NCI-H146 treated with DMSO at 0.1 percent for 48 hours (cell line): ENCODE measurements at regions not wholly inside any gene's neighbourhood (a gene's known extent, or its start where the extent isn't known, plus 50 kb on each side); places are given as distances from the start of the nearest gene placed in this dataset.
"Not testable (repeated sequence)": the region's sequence is repeated elsewhere in the genome, so short reads cannot be mapped to it uniquely, and the experiment has no call there.

Experiments
- DNase-seq: peaks from one replicate; lab custom pipeline; 2025; ENCODE audit not compliant: unreplicated experiment; lab: John Stamatoyannopoulos, UW

DNA sequence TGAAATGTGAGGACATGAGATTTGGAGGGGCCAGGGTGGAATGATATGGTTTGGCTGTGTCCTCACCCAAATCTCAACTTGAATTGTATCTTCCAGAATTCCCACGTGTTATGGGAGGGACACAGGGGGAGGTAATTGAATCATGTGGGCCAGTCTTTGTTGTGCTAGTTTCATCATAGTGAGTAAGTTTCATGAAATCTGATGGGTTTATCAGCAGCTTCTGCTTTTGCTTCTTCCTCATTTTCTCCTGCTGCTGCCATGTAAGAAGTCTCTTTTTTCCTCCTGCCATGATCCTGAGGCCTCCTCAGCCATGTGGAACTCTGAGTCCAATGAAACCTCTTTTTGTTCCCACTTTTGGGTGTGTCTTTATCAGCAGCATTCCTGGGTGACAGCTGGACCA is 104.3 kb upstream of the UNC5B start:
- not testable (repeated sequence) for DNase-seq

DNA sequence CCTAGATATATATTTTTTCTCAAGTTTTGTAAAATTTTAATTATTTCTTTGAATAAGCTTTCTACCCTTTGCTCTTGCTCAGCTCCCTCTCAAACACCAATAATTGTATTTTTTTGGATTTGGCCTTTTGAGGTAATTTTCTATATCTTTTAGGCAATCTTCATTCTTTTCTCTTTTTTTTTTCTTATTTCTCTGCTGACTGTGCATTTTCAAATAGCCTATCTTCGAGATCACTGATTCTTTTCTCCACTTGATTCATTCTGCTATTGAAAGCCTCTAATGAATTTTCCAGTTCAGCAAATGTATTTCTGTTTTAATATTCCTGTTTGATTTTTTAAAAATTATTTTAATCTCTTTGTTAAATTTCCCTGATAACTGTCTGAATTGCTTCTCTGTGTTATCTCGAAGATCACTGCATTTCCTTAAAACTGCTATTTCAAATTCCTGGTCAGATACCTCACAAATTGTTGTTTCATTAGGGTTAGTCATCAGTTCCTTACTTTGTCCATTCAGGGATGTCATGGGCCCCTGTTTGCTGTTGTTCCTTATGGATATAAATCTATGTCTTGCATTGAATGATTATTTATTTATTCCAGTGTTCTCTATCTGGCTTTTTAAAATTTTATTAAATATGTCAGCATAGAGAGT is 100.1 kb upstream of the UNC5B start:
- no peak for DNase-seq

DNA sequence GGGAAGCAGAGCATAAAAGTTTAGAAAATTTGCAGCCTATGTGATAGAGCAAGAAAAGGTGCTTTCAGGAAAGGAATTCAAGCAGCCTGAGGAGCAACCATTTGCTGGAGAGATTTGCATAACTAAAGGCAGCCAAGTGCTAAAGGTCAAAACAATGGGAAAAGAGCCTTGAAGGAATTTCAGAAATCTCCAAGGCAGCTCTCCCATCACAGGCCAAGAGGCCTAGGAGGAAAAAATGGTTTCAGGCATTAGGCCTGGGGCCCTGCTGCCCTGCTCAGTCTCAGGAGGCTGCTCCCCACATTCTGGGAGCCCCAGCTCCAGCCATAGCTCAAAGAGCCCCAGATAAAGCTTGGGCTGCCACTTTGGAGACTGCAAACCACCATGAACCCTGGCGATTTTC is 95.9 kb upstream of the UNC5B start:
- no peak for DNase-seq

DNA sequence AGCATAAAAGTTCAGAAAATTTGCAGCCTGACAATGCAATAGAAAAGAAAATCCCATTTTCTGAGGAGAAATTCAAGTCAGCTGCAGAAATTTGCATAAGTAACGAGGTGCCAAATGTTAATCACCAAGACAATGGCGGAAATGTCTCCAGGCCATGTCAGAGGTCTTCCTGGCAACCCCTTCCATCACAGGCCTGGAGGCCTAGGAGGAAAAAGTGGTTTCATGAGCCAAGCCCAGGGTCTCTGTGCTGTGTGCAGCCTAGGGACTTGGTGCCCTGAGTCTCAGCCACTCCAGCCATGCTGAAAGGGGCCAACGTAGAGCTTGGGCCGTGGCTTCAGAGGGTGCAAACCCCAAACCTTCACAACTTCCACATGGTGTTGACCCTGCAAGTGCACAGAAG is 94.8 kb upstream of the UNC5B start:
- not testable (repeated sequence) for DNase-seq

DNA sequence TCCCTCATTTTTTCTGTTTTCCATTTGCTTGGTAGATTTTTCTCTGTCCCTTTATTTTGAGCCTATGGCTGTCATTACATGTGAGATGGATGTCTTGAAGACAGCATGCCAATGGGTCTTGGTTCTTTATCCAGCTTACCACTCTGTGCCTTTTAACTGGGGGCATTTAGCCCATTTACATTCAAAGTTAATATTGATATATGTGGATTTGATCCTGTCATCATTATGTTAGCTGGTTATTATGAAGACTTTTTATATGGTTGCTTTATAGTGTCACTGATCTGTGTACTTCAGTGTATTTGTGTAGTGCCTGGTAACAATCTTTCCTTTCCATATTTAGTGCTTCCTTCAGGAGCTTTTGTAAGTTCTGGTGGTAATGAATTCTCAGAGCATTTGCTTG is 89.3 kb upstream of the UNC5B start:
- DNase-seq, result no peak

DNA sequence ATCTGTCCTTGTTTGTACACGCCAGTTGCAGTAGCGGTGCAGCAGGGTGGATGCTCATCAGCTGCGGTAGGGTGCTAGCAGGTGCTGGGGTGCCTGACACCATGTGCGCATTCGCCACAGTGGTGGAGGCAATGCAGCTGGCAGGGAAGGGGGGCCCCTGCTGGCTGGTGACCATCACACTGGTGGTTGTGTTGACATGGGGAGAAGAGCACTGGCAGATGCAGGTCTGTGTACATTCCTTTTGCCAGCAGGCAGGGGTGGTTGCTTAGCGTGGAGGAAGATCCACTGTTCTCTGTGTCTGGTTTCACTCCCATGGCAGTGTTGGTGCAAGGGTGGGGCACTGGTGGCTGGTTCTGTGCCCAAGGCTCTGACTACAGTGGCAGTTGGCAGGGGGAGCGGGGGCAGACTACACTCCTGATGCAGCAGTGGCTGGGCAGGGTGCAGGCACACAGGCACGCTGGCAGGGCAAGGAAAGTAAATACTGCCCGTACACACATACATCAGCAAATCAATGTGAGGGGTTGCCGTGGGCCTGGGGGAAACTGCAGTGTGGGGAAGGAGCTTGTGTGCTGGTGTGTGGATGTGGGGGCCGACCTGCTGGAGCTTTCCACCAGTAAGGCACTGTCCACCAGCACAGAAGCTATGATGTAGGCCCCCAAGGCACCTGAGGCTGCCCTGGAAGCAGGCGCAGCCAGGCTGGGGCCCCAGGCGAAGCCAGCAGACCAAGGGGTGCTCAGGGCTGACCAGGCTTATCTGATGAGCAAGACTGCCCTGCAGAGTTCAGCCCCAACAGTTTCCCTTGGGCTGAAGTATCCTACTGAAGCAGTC is 87.2 kb upstream of the UNC5B start:
- no peak for DNase-seq

DNA sequence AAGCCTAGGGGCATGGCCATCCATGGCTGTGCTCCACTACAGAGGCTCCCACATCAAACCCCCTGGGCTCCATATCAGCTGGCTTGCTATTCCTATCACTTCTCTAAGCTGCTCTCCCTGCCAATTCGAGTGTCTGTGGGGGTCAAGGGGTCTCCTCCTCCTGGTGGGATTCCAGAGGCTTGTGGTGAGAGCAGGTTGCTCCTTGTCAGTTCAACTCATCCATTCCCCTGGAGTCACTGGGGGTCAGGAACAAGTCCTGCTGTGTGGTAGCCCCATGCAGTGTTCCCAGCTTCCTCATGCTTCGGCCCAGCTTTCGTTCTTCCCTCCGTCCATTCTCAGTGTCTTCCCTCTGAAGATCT is 86.6 kb upstream of the UNC5B start:
- DNase-seq, result no peak

DNA sequence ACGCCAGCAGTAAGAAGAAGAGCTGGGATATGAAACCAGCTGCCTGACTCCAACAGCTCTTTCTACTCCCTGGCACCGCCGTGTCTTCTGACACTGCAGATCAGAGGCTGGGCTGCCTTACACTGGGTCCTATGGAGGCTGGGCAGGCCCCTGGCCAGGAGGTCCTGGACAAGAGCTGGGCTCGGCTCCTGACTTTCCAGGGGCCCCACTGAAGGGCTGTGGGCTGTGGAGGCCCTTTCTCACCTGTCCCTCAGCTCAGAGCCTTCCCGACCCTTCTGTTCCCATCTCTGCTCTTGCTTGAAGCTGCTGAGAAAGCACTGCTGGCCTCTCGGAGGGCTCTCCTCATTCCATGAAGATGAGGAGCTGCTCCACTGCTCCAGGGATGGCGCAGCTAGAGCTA is 85.9 kb upstream of the UNC5B start:
- no peak for DNase-seq

DNA sequence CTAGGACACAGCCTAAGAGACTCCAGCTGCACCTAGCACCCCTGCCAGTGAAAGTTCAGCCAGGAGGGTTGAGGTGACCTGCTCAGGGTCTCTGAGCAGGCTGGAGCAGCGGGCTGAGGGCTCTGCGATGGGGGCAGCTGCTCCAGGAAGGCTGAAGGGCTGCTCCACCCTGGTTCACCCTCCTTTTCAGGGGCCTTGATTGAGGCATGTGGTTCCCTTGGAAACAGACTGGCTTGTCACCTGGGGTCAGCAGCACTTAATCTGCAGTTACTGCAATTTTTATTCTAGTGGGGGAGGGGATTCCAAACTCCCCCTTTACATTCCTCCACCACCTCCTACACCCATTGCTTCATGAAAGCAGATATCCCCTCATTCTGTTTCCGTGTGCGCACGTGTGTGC is 85.3 kb upstream of the UNC5B start:
- DNase-seq, result no peak

DNA sequence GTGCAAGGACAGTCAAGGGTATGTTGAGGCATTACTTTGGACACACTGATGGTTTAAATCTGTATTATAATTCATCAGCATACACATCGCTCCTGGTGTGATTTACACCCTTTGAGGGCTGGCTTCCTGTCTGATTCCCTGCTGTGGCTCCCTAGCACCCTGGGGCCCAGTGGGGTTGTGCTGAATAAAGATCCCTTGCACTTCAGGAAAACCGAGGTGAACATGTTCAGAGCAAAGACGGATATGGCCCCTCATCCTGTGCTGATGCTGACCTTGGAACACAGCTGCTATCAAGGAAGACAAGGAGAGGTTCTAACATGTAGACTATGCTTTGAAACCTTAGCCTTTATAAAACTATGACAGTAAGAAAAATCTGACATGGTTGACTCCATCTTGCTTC is 84.6 kb upstream of the UNC5B start:
- DNase-seq, result no peak

DNA sequence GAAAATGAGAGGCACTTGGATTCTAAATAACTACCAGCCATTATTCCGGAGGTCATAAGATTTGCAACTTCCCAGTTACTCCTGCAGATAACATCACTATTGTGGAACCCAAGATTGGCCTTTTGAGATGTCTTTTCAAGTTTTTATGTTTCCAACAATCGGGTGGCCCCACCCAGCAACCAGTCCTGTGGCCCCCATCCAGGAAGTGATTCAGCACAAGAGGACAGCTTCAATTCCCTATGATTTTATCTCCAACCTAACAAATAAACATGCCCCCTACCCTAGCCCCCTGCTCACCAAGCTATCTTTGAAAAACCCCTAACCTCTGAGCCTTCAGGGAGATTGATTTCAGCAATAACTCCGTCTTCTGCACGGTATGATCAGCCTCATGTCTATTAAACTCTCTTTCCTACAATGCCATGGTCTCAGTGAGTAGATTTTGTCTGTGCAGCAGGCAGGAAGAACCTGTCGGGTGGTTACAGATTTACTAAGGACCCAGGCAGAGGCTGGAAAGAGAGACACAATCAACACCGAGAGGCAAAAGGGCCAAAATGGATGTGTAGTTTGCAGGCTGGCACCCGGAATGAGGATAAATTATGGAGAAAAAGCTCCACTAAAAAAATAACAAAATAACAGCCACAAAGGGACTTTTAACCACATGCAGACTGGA is 83.9 kb upstream of the UNC5B start:
- DNase-seq, result no peak

DNA sequence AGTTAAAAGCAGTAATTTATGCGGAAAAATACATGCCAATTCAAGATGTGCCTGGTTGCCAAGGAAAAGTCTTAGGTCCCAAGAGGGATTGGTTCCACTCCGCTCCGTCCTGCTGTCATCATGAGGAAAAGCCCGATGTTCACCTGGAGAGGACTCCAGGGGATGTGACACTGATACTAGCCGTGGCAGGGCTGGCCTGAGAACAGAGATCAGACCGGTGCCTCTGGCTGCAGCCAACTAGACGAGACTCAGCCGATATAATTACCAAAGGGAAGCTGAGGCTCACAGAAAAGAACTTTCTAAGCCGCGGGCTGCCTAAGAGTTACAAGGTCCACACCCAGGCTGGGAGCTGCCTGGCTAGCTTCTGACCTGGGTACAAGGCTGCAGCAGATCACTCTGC is 81.3 kb upstream of the UNC5B start:
- no peak for DNase-seq

DNA sequence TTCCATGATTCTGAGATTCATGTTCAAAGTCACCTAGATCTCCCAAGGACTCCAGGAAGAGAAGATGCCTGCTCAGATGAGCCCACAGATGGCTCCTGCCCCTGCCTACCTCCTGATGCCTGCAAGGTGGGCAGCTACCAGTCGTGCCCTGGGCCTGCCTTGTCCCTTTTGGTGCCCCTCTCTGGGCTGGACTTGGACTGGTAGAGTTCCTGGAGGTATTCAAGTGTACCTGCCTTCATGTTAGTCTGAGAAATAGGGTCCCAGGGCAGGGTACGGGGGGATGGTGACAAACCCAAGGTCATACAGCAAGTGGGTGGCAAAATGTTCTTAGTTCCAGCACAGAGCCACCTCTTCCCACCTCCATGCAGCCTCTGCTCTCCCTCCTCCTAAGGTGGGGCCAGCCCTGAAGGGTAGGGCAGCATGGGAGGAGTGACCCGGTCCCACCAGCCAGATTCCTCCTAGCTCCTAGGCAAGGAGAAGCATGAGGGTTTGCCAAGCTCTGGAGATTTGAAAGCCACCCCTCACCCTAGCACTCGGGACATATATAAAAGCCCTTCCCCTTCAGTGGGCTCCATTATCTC is 80.8 kb upstream of the UNC5B start:
- no peak for DNase-seq

DNA sequence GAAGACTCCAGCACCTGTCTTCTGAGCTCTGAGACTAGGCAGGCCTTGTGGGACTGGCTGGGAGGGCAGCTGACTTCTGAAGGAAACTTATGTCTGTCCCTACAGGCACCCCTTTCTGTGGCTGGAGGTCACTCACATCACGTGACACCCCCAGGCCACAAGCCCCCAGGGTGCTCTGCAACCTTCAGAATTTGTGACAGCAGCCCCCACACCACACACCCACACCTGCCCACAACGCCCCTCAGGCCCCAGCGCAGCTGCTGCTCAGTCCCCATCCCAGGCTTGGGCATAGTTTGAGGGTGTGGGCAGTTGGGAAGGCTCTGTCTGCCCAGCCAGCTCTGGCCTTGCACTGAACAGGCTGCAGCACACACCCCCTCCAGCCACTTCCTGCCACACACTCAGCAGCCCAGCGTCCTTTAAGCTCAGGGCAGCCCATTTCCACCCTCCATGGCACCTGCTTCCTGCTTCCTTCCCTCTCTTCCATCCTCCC is 80.0 kb upstream of the UNC5B start:
- no peak for DNase-seq

DNA sequence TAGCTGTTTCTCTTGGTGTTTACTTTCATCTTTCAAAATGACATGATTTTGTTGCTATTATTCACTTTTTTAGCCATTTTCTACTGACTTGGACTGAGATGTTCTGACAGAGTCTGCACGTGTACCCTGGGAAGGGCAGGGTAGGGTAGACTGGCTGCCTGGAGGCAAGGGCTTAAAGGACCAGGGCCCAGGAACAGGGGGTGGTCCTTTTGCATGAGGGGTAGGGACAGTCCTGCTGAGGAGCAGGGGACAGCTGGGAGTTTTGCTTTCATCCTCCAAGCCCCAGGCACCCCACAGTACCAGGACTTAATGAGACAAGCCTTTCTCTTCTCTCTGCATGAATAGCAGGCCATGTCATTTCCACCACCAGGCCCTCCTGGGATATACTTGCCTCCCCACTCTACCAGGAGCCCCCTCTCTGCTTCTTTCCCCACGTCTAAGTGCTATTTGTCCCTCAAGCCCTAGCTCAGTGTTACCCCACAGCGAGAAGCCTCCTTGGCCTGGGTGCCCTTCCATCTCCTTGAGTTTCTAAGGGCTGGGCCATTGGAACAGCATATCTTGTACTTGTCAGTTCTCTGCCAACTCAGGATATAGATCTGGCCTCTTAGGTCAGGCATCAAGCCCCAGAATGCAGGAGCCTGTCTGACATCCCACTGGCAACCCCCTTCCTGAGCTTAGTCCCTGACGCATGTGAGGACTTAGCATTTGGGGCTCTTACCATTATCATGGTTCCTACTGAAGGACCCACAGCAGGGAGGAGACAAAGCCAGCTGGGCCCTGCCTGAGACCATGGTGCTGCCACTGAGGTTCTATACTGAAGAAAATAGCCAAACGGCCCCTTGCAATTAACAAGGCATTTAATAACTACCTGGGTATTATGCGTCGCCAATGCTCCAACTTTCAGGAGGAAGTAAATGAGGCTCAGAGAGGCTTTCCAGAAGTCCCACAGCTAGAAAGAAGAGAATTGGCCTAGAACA is 78.4 kb upstream of the UNC5B start:
- DNase-seq, result no peak

DNA sequence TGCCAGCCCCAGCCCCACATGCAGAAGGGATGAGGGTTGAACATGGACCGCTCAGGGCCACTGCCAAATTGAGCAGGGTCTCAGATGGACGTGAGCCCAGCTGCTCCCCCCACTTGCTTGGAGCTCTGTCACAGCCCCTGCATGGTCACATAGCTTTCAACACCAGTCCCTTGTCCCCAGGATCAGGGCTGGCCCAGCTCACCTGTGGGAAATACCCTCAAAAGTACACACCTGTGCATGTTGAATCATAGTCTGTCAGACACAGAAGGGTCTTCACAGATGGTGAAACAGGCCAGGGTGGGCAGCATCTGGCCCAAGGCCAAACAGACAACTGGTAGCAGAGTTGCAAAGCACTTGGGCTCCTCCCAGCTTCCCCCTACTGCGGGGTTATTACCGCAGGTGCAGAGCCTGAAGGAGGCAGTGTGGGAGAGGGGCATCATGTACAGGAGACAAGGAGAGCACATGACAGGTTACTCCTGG is 77.6 kb upstream of the UNC5B start:
- DNase-seq, result peak; percentile 31

DNA sequence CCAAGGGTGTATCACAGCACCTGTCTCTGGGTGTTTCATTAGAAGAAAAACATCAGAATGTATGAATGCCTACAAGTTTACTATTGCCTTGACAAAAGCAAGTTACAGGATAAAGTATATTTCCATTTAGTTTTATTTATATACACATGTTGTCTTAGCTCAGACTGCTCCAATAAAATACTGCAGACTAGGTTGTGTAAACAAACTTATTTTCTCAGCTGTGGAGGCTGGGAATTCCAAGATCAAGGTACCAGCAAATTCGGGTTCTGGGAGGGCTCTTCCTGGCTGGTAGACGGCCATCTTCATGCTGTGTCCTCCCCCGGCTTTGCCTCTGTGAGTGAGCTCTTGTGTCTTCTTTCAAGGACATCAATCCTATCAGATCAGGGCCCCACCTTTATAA is 77.1 kb upstream of the UNC5B start:
- DNase-seq, result no peak

DNA sequence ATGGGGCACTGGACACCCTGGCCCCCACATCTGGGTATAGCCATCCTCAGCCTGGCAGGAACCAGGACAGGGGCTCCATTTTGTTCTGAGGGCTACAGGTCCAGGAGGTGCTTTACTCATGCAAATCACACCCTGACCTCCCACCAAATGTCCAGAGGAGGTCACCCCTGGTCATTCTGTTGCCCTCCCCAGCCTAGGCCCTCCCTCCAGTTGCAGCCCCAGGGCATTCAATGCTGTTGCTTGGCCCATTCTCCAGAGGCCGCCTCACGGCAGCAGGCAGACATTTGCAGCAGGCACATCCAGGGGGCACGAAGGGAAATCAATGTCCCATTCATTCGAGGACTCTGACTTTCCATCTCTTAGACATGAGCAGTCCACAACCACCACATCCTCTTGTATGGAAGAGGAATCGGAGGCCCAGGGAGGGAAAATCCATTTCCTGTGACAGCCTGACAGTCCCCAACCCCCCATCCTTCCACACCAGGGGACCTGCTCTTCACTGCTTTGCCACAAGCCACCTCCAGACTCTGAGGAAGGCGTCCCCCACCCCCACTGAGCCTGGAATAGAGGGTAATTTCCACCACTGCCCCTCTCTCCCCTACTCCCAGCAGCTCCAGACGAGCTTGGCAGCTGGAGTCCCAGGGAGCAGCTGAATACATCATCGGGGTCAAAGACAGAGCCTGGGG is 76.2 kb upstream of the UNC5B start:
- no peak for DNase-seq

DNA sequence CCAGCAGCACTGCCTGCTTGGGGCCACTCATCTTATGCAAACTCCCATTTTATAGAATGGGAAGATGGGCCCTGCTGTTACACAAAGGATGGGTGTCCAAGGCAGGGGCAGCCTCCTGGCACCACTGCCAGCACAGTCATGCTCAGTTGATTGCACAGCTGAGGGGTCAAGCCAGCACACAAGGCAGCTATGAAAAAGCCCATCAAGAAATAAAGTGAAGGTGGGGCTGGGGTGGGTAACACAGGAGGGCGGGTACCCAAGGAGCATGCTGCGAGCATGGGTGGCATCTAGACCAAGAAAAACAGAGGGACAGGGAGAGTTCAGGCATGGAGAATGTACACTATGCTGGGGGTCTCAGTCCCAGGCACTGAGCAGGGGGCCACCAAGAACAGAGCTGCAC is 74.7 kb upstream of the UNC5B start:
- DNase-seq, result no peak
